ENCODE measurements at regions not wholly inside any gene's neighbourhood (a gene's known extent, or its start where the extent isn't known, plus 50 kb on each side); places are given as distances from the start of the nearest gene placed in this dataset.
"Not testable (repeated sequence)": the region's sequence is repeated elsewhere in the genome, so short reads cannot be mapped to it uniquely, and the experiment has no call there.

DNA sequence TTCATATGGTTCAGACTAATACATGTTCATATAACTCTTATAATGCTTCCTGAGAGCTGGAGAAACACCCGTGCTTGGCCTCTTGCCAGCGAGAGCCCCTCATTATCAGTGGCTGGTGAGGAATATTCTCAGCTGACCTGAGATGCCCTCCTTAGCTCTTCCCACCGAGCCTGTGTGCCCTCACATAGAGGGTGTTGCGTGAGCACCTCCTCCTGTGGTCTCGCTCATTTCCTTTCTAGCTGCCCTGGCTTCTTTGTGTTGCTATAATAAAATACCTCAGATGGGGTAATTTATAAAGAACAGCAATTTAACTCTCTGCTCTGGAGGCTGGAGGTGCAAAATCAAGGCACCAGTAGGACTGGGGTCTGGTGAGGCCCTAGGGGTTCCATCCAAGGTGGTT is 80.5 kb upstream of the ALKAL2 start:
- no peak for DNase-seq

DNA sequence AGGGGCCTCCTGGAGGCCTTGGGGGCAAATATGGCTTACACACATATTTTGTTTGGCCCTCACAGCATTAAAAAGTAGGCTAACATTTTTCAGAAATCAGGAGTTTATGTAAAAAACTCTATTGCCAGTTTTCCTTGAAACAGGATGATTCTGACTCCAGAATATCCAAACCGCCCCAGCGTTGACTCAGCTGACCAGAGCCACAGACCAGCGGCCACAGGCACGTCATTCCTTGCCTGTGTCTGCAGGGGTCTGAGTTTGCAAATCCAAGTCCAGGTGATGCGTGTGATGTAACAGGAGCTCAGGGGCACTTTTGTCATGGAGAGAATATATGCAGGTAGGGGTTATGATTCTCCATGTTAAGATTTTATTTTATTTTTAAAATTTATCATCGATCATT is 79.4 kb upstream of the ALKAL2 start:
- DNase-seq: no peak

DNA sequence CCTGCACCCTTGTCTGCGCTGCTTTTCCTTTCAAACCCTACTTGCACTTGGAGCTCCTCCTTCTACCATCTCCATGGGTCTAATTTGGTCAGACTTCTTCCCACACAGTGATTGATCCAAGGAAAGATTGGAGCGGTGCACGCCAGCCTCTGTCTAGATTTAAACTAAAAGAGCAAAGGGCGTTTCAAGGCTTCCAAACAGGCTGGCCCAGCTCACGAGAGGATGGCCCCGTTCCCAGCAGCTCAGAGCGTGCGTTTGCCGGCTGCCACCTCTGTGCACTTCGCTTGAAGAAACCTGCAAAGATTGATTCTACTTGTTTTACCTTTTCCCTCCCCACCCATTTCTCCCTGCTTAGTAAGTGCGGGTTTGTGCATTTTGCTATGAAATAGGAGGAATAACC is 78.8 kb upstream of the ALKAL2 start:
- no peak for DNase-seq

DNA sequence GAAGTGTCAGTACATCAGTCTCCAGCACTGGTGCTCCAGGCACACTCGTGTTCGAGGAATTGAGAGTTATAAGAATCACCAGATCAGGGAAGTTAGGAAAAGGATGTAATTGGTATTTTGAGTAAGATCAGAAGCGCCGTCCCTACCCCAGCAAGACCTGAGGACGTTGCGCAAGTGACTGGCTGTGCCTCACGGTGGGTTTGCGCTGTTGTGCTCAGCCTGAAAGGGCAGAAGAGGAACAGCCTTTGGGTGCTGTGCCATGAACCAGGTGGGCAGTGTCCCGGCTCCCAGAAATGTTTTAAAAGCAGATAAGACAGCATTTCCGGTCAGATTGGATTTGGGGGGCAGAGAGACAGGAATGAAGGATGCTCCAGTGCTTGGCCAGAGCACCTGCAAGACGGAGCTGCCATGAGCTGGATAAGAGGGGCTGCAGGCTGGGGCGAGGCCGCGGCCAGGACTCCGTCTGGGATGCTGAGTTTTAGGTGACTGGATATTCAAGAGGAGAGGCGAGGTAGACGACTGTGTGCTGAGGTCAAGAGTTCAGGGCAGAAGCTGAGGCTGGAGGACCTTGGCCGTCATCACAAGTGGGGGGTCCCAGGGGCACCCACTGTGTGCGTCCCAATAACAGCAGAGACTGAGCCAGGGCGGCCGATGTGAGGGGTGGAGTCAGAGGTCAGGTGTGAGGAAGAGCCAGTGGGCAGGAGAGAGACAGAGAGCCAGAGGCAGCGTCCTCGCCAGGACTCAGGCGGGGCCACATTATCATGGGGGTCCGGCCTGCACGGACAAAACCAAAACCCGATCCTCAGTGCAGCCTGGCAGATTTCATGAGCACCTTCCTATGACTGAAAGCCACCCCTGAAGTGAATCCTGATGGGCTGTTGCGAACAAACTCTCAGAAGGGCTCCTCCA is 77.7 kb upstream of the ALKAL2 start:
- no peak for DNase-seq

DNA sequence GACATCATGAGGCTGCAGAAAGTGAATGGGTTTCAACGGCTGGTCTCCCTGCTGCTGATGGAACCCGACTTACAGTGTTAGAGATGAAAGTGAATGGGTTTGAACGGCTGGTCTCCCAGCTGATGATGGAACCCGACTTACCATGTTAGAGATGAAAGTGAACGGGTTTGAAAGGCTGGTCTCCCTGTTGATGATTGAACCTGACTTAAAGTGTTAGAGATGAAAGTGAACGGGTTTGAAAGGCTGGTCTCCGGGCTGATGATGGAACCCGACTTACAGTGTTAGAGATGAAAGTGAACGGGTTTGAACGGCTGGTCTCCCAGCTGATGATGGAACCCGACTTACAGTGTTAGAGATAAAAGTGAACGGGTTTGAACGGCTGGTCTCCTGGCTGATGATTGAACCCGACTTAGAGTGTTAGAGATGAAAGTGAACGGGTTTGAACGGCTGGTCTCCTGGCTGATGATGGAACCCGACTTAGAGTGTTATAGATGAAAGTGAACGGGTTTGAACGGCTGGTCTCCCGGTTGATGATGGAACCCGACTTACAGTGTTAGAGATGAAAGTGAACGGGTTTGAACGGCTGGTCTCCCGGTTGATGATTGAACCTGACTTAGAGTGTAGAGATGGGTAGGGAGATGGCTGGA is 76.1 kb upstream of the ALKAL2 start:
- no peak for DNase-seq

DNA sequence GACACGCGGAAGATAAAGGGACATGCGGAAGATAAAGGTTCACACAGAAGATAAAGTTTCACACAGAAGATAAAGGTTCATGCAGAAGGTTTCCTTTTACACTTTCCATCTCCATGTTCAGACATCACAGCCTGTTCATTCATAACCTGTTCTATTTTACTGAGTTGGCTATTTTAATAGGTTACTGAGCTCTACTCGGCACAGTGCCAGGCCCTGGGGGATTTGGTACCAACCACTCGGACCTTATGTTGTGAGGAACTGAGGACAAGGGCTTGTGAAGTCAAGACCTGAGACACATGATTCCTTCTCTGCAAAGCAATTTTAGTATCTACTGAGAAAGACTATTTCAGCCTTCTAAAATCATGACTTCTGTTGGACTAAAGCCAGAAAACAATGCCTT is 75.0 kb upstream of the ALKAL2 start:
- DNase-seq: no peak

DNA sequence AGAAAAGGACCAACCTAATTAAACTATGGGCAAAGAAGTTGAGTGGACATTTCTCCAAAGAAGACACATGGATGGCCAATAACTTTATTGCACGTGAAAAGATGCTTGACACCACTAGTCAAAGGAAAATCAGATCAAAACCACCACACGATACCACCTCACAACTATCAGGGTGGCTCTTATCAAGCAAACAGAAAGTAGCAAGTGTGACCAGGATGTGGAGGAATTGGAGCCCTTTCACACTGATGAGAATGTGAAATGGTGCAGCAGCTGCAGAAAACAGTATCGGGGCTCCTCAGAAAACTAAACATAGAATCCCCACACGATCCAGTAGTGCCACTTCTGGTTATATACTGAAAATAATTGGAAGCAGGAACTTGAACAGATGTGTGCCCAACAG is 72.2 kb upstream of the ALKAL2 start:
- no peak for DNase-seq

DNA sequence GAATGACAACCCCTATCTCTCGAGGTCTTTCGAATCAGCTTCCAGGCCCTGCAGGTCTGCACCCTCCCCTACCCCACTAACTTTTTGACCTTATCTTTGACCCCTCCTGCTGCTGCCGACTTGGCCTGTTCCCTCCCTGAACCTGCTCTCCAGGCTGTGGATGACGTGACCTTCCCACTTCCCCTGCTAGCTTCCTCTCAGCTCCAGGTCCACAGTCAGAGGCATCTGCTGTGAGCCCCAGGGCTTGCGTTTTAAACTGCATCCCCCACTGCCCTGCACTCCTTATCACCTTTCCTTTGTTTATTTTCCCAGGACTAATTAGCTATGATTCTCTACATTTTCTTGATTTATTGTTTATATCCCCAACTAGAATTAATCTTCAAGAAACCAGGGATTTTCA is 71.2 kb upstream of the ALKAL2 start:
- DNase-seq: no peak

DNA sequence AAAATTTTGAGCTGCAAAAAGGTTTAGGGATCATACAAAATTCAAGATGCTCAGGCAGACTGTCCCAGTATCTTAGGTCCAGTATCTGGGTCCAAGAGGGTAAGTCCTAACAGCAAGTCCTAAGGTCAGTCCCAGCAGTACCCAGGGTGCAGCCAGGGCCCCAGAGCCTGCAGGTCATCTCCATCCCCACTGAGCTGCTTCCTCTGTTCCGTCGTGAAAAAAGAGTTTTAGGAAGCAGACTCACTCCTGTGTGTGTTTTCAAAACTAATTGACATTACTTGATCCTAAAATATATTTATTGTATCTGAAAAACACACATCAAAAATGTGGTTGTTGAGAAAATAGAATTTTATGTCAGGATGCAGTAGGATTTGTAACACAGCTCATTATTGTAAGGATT is 69.9 kb upstream of the ALKAL2 start:
- no peak for DNase-seq

DNA sequence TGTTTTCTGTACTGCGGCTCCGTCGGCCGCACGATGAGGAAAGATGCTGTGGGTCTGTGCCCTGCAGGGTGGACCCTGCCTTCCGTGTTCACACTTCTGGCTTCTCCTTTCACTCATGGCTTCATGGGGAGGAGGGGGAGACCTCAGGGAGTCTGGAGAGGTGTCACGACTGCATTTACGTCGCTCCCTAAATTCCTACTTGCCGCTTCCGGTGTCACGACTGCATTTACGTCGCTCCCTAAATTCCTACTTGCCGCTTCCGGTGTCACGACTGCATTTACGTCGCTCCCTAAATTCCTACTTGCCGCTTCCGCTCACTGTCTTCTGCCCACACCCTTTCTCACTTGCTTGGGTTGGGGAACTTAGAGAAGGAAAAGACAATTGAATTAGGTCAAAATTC is 68.4 kb upstream of the ALKAL2 start:
- not testable (repeated sequence) for DNase-seq

DNA sequence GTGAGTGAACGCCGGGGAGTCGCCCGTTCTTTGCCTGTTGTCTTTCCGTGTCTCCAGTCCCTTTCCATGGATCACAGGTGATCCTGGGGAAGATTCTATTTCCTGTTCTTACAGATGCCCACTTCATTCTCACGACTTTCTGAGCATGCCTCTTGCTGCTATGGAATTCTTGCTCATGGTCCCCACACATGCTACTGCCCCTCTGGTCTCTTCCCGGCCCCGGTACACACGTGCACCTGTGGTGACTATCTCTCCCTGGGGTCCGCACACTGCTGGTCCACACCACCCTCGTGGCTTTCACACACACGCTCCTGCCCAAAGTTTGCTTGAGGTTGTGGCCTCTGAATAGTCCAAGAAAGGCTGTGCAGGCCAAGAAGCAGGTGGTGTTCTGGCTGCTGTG is 67.9 kb upstream of the ALKAL2 start:
- no peak for DNase-seq

DNA sequence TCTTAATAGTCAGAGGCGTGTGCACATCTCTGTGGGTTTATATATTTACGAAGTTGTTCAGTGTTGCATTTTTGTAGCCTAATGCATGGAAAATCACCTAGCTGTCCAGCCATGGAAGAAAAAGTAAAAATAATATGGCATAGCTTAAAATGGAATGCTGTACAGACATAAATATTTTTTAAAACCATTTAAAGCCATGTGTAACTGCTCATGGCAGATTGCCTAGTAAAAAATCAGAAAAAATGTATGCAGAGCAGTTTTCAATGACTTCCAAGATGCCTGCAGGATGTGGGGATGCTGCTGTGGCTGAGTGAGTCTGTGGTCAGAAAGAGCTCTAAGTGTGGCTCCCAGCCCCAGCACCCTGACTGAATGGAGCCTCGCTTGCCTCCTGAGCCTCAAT is 64.8 kb upstream of the ALKAL2 start:
- no peak for DNase-seq

DNA sequence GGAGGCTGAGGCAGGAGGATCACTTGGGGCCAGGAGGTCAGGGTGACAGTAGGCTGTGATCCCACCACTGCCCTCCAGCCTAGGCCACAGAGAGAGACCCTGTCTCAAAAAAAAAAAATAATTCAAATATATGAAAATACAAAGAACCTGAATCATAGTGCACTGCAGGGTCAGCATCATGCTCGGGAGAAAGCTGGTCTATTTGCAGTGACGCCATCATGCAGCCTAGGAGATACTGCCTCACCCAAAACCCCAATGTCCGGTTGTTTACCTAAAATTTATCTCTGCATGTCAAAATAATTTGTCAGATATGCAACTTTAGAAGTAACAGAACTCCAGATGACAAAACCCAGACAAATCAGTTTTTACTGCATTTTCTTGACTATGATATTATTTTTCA is 61.5 kb upstream of the ALKAL2 start:
- no peak for DNase-seq

DNA sequence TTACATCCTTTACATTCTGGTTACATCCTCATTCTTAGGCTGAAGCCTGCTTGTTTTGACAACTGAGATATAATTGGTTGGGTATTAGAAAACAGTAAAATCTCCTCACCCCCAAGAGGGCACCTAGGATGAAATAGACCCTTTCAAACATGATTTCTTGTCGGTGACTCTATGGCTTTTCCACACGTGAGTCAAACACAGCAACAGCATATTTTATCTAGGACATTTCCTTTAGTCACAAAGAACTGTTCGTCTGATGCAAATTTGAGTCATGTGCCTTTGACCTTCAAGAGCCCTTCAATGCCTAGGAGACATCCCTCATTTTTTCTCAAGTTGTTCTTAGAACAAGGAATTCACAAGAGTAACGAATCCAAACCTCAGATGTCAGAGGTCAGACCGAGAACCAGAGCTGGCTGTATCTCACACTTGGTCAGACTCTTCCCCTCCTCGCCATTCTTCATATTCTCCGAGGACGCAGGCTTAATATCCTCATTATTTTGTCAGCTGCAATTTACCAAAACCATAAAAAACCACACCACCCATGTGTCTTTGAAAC is 60.5 kb upstream of the ALKAL2 start:
- DNase-seq: no peak

DNA sequence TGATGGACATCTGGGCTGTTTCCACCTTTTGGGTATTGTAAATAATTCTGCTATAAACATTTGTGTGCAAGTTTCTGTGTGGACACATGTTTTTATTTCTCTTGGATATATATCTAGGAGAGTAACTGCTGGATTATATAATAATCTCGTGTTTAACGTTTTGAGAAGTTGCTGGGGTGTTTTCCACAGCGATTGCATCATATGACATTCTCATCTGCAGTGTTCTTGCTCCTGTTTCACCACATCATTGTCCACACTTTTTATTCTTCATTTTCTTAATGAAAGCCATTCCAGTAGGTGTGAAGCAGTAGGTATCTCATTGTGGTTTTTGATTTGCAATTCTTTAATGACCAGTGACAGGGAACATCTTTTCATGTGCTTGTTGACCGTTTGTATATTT is 56.9 kb upstream of the ALKAL2 start:
- no peak for DNase-seq

DNA sequence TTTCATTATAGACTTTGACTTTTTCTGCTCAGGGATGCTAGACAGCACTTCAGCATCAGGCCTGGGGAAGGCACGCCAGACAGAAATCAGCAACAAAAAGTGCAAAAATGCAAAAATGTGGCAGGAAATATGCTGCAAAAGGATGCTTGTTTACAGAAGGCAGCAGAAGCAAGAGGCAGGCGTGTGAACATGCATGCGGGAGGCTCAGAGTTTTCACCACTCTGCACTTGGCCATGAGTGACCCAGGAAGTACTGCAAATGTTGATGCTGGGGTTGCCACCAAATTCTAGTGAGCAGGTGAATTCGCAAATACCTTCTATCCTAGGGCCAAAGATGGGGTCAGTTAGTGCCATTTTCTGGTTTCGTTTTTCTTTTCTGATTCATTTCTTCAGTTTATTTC is 55.5 kb upstream of the ALKAL2 start:
- DNase-seq: no peak

DNA sequence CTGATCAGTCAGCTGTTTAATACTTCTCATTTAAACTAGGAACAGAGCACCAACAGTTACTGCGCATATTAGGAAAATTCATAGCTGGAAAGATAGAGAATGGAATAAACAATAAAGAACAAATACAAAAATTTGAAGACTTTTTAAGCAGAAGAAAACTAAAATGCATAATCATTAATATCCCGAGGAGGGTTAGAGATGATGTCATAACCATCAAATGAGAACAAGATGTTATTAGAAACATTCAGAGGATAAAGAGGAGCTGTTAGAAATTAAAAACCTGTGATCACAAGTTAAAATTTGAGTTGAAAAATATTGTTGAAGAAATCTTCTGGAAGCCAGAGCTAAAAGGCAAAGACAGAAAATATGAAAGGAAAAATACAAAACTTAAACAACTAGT is 54.0 kb upstream of the ALKAL2 start:
- no peak for DNase-seq

DNA sequence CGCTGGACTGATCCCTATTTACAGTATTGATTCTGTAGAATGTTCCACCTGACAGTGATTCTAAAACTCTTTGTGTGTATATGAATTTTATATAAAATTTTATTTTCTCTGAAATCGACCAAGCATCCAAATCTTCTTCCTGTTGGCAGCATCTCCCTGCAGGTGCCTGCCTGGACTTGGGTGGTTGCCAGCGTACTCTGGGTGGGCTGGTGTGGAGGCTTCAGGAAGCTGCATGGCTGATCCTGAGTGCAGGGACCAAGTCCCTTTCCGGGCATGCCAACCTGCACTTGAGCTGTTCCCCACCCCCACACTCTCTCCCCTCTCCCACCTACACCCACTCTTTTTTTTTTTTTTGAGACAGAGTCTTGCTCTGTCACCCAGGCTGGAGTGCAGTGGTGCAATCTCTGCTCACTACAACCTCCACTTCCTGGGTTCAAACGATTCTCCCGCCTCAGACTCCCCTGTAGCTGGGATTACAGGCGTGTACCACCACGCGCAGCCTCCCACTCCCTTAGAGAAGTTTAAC is 53.2 kb upstream of the ALKAL2 start:
- no peak for DNase-seq

All from activated CD4-positive, alpha-beta T cell treated with anti-CD3 and anti-CD28 coated beads, Interleukin-10, Interleukin-2, amounts not matched to agents 100 ng/mL and 50 ng/mL, durations not matched to agents 16 hours and 8 hours (primary cell).